G401 (cell line): ENCODE measurements at regions not wholly inside any gene's neighbourhood (a gene's known extent, or its start where the extent isn't known, plus 50 kb on each side); places are given as distances from the start of the nearest gene placed in this dataset.
"Not testable (repeated sequence)": the region's sequence is repeated elsewhere in the genome, so short reads cannot be mapped to it uniquely, and the experiment has no call there.

Source experiments
- DNase-seq: peaks from one replicate; pipeline ENCODE4 v3.0.0-alpha.2; 2015; ENCODE audit warnings: low spot score
- in situ Hi-C: cut with HindIII; loops from 2 replicates; pipeline ENCODE4 v1.10.0; 2016; ENCODE audit warnings: low sequenced_read_pairs, mixed read lengths

- no peak for DNase-seq
- in situ Hi-C loops: no loop called here
Observed at GRCh38 chr3:61371123-61371522, 119.9 kb upstream of the FHIT start.

GRCh38 chr3:61372723-61373122 lies 121.5 kb upstream of the FHIT start:
- in situ Hi-C loops: no loop called here
- DNase-seq: no peak

- in situ Hi-C loops: no loop called here
- no peak for DNase-seq
Observed at GRCh38 chr3:61378311-61378710, 127.1 kb upstream of the FHIT start.

- DNase-seq: no peak
- in situ Hi-C loops: no loop called here
Observed at GRCh38 chr3:61381745-61382392, 130.6 kb upstream of the FHIT start.

GRCh38 chr3:61387817-61388216 lies 136.6 kb upstream of the FHIT start:
- no peak for DNase-seq
- in situ Hi-C loops: no loop called here

- in situ Hi-C loops, DNase-seq: not testable (repeated sequence)
Observed at GRCh38 chr3:61393480-61393947, 142.3 kb upstream of the FHIT start.

GRCh38 chr3:61401359-61401758 lies 150.1 kb upstream of the FHIT start:
- in situ Hi-C loops: no loop called here
- no peak for DNase-seq

- in situ Hi-C loops: no loop called here
- no peak for DNase-seq
Observed at GRCh38 chr3:61407397-61407796, 154.0 kb upstream of the PTPRG start.

- no peak for DNase-seq
- in situ Hi-C loops: no loop called here
Observed at GRCh38 chr3:61409638-61410037, 151.7 kb upstream of the PTPRG start.

GRCh38 chr3:61410358-61410757 lies 151.0 kb upstream of the PTPRG start:
- in situ Hi-C loops: not testable (repeated sequence)

GRCh38 chr3:61411009-61411662 lies 150.2 kb upstream of the PTPRG start:
- in situ Hi-C loops: no loop called here
- DNase-seq: no peak

More at GRCh38 chr3:61410358-61410757, 151.0 kb upstream of the PTPRG start:
- DNase-seq: not testable (repeated sequence)

GRCh38 chr3:61414456-61414855 lies 146.9 kb upstream of the PTPRG start:
- DNase-seq: no peak
- in situ Hi-C loops: no loop called here

- in situ Hi-C loops: no loop called here
- DNase-seq: no peak
Observed at GRCh38 chr3:61415201-61415600, 146.2 kb upstream of the PTPRG start.

- in situ Hi-C loops: no loop called here
- no peak for DNase-seq
Observed at GRCh38 chr3:61416618-61417017, 144.8 kb upstream of the PTPRG start.

- in situ Hi-C loops: no loop called here
Observed at GRCh38 chr3:61417352-61417751, 144.0 kb upstream of the PTPRG start.

GRCh38 chr3:61420136-61420759 lies 141.1 kb upstream of the PTPRG start:
- no peak for DNase-seq
- in situ Hi-C loops: no loop called here

More at GRCh38 chr3:61417352-61417751, 144.0 kb upstream of the PTPRG start:
- peak; percentile 24 for DNase-seq

- in situ Hi-C loops: no loop called here
- DNase-seq: no peak
Observed at GRCh38 chr3:61422945-61423673, 138.3 kb upstream of the PTPRG start.

GRCh38 chr3:61425356-61425755 lies 136.0 kb upstream of the PTPRG start:
- in situ Hi-C loops: no loop called here
- DNase-seq: no peak

- DNase-seq: no peak
- in situ Hi-C loops: no loop called here
Observed at GRCh38 chr3:61429106-61429505, 132.3 kb upstream of the PTPRG start.

GRCh38 chr3:61434901-61435300 lies 126.5 kb upstream of the PTPRG start:
- DNase-seq, in situ Hi-C loops: not testable (repeated sequence)
